ENCODE measurements at regions not wholly inside any gene's neighbourhood (a gene's known extent, or its start where the extent isn't known, plus 50 kb on each side); places are given as distances from the start of the nearest gene placed in this dataset.
"Not testable (repeated sequence)": the region's sequence is repeated elsewhere in the genome, so short reads cannot be mapped to it uniquely, and the experiment has no call there.

- TF ChIP-seq CTCF (IDR thresholded peaks at IDR 0.05; ENCODE audit: low read depth, low read length, missing control alignments), result no peak
- in situ Hi-C loops (cut with HindIII; ENCODE audit: low pct_ligation_motif_present, low sequenced_read_pairs), result no loop called here
Measured at GRCh38 chrX:40920351-40920750, 164.9 kb upstream of the USP9X start.

DNA sequence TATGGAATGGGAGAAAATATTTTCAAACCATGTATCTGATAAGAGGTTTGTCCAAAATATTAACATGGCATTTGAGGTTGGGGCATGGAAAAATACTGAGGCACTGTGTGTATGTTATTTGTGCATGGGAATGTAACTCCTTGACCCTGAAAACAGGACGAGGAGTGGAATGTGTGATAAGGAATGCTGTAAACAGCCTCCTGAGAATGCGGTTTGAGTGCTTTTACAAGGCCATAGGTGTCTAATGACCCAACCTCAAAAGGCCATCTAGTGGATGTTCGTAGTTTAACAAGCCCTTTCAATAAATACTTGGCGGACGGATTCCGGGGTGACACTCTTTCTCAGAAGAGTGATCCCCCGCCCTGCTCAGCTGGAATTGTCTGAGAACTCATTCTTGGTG lies 162.9 kb upstream of the USP9X start:
- DNase-seq, result peak; percentile 76
- no peak overlapping the region for H3K4me3 ChIP-seq (ENCODE audit: low read depth, low read length)
- H3K27ac ChIP-seq, result peak overlapping the region; percentile 9
- no peaks in the 10 kb centered on the region for H3K27me3 ChIP-seq (replicated peaks)
- in situ Hi-C loops (cut with HindIII; ENCODE audit: low pct_ligation_motif_present, low sequenced_read_pairs), result no loop called here
- peak; percentile 49 for TF ChIP-seq CTCF (IDR thresholded peaks at IDR 0.05; ENCODE audit: low read depth, low read length, missing control alignments)
- no peaks in the 10 kb centered on the region for H3K36me3 ChIP-seq (replicated peaks)

More at GRCh38 chrX:40920351-40920750, 164.9 kb upstream of the USP9X start:
- Histone ChIP-seq H3K27me3 (replicated peaks) (no peaks in the 10 kb centered on the region), H3K36me3 (replicated peaks) (no peaks in the 10 kb centered on the region), H3K27ac (no peak overlapping the region), H3K4me3 (ENCODE audit: low read depth, low read length) (no peak overlapping the region)
- DNase-seq, result no peak

DNA sequence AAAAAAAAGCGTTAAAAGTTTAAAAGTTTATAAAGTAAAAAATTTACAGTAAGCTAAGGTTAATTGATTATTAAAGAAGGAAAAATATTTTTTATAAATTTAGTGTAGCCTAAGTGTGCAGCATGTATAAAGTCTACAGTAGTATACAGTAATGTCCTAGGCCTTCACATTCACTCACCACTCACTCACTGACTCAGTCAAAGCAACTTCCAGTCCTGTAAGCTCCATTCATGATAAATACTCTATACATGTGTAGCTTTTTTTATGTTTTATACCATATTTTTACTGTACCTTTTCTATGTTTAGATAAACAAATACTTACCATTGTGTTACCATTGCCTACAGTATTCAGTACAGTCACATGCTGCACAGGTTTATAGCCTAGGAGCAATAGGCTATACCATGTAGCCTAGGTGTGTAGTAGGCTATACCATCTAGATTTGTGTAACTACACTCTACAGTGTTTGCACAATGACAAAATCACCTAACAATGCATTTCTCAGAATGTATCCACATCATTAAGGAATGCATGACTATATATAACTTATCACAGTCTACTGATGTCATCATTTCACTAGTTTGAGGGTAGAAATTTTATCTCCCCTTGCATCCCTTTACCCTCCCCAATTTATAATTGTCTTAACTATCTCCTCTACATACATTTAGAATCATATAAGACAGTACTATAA lies 158.4 kb upstream of the USP9X start:
- peak; percentile 42 for DNase-seq
- H3K27me3 ChIP-seq (replicated peaks); H3K4me3 ChIP-seq (ENCODE audit: low read depth, low read length); H3K36me3 ChIP-seq (replicated peaks); in situ Hi-C loops (cut with HindIII; ENCODE audit: low pct_ligation_motif_present, low sequenced_read_pairs): not testable (repeated sequence)
- H3K27ac ChIP-seq, result peak overlapping the region; percentile 76

- no peak for TF ChIP-seq CTCF (IDR thresholded peaks at IDR 0.05; ENCODE audit: low read depth, low read length, missing control alignments)
- in situ Hi-C loops (cut with HindIII; ENCODE audit: low pct_ligation_motif_present, low sequenced_read_pairs), result no loop called here
- peak overlapping the region; percentile 76 for H3K27ac ChIP-seq
- no peaks in the 10 kb centered on the region for H3K36me3 ChIP-seq (replicated peaks)
- no peak overlapping the region for H3K4me3 ChIP-seq (ENCODE audit: low read depth, low read length)
- H3K27me3 ChIP-seq (replicated peaks), result no peaks in the 10 kb centered on the region
- DNase-seq, result no peak
Measured at GRCh38 chrX:40928076-40928475, 157.2 kb upstream of the USP9X start.

GRCh38 chrX:40931921-40932320 lies 153.3 kb upstream of the USP9X start:
- Histone ChIP-seq H3K27me3 (replicated peaks) (no peaks in the 10 kb centered on the region), H3K27ac (no peak overlapping the region), H3K36me3 (replicated peaks) (no peaks in the 10 kb centered on the region), H3K4me3 (ENCODE audit: low read depth, low read length) (no peak overlapping the region)
- in situ Hi-C loops (cut with HindIII; ENCODE audit: low pct_ligation_motif_present, low sequenced_read_pairs), result no loop called here
- DNase-seq, result no peak
- no peak for TF ChIP-seq CTCF (IDR thresholded peaks at IDR 0.05; ENCODE audit: low read depth, low read length, missing control alignments)

- Histone ChIP-seq H3K36me3 (replicated peaks) (no peaks in the 10 kb centered on the region), H3K27me3 (replicated peaks) (no peaks in the 10 kb centered on the region), H3K4me3 (ENCODE audit: low read depth, low read length) (peak overlapping the region; percentile 2), H3K27ac (peak overlapping the region; percentile 81)
- DNase-seq, result no peak
- in situ Hi-C loops (cut with HindIII; ENCODE audit: low pct_ligation_motif_present, low sequenced_read_pairs), result no loop called here
- TF ChIP-seq CTCF (IDR thresholded peaks at IDR 0.05; ENCODE audit: low read depth, low read length, missing control alignments), result no peak
Measured at GRCh38 chrX:40933132-40933705, 152.0 kb upstream of the USP9X start.
